GM18868 (cell line): ENCODE measurements at regions not wholly inside any gene's neighbourhood (a gene's known extent, or its start where the extent isn't known, plus 50 kb on each side); places are given as distances from the start of the nearest gene placed in this dataset.

ENCODE experiments used
- ATAC-seq: cut with Tn5 transposase; IDR thresholded peaks from one replicate; pipeline ENCODE4 v1.9.1; 2021; ENCODE audit warnings: mild to moderate bottlenecking, moderate library complexity; ENCODE audit not compliant: unreplicated experiment

DNA sequence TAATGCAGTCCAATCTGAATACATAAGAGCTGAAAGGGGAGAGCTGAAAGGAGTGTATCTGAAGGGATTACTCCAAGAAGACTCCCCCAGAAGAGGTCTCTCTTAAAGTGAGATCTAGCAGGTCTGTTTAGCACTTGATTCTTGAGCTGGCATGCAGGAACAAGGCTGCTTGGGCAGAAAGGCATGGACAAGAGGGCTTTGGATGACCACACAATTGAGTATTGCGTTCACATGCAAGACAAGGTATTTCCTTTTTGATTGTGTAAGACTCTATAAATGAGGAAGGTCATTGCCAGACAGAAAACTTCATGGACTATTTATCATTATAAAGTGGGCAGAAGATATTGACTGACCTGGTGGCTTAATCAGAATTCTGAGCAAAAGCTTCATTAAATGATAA is 145.5 kb upstream of the AFF2 start:
- ATAC-seq = no peak

DNA sequence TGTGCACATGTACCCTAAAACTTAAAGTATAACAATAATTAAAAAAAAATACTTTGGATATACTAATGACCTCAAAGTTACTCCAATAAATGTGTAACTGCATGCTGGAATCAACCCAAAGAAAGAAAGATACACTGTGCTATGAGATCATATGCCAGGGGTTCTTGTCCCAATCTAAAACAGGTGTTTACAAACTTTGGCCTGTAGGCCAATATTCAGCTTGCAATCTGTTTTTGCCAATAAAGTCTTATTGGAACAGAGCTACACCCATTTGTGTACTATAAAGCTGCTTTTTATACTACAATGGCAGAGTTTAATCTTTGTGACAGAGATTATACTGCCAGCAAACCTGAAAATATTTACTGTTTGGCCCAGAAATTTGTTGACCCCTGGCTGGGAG is 138.8 kb upstream of the AFF2 start:
- no peak for ATAC-seq

DNA sequence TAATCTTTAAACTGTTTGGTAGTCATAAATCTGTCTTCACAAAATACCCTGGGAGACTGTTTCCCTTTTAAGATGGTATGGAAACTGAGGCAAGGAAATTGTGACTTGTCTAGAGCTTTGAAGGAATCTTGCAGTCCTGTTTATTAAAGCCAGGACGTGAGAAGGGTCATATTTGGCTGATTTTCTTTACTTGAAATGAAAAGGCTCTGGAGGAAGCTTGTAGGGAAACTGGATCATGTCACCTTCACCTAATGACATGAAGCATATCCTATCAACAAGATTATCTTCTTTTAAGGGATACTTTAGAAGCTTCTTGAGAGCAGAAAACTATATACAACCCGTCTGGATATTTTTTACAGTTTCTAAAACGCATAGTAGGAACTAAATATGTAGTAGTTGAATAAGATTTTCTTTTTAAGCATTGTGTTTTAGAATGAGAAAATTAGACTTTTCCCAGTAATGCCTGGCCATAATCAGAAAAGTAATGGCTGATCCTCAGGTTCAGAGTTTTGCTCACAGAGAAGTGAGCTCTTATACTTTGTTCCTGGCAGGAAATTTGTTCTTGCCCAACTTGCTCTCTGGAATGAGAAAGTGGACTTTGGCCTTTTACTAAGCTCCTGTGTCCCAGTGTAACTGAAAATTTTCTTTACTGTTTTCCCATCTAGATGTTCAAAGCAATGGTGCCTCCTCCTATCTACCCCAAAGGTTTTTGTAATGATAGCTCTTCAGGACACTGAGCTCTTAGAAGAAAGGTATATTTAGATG is 136.8 kb upstream of the AFF2 start:
- no peak for ATAC-seq

DNA sequence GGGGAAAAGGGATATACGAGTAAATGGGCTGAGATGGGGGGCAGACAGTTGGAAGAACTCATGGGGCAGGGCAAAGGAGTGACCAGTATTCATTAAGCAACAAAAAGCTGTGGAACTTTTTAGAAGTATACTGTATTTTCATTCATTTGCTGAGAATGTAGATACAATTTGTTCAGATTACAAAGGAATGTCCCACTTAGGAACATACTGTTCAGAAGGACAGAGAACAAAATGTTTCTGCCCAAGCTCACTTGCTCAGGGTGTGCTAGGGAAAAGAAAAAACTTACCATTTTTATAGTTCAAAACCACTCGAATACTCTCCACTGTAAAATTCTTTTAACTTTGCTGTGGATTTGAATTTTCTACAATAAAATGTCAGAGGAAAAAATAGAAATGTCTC is 135.2 kb upstream of the AFF2 start:
- no peak for ATAC-seq

DNA sequence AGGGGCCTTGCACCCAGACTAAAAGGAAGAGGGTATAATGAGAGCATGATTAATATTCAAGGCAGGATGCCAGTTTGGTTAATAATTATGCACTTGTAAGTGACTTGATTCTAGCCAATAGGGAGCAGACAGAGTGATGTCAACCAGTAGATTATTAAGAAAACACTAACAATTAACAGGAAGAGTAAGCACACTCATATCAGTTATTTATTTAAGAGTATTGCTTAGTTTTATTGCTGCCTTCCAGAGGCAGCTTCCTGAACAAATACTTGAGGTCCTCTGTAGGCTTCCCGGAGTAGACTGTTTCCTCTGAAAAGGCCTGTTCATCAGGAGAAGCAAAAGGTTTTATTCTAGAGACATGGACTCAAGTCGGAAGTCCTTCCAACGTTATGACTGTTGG is 129.1 kb upstream of the AFF2 start:
- ATAC-seq = no peak

DNA sequence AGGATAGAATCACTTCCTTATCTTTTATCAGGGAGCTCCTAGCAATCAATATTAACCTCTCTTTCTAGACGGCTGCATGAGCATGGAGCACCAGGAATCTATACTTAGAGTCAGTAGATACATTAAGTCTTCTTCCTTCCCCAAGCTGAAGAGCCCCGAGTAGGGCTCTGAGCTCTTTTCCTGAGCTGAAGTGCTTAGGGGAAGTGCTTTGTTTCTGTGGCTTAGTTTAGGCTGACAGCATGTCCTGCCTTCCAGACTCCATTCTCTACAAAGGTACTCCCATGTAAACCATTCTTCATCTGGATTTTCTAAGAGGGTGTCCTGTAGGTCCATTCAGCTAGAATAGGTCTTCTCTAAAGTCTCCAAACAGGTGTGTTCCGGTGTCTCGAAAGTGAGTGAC is 127.5 kb upstream of the AFF2 start:
- ATAC-seq = no peak

DNA sequence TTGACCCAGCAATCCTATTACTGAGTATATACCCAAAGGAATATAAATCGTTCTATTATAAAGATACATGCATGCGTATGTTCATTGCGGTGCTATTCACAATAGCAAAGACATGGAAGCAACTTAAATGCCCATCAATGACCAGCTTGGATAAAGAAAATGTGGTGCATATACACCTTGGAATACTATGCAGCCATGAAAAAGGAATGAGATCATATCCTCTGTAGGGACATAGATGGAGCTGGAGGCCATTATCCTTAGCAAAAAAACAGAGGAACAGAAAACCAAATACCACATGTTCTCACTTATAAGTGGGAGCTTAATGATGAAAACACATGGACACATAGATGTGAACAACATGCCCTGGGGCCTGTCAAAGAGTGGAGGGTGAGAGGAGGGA is 124.1 kb upstream of the AFF2 start:
- ATAC-seq = no peak

DNA sequence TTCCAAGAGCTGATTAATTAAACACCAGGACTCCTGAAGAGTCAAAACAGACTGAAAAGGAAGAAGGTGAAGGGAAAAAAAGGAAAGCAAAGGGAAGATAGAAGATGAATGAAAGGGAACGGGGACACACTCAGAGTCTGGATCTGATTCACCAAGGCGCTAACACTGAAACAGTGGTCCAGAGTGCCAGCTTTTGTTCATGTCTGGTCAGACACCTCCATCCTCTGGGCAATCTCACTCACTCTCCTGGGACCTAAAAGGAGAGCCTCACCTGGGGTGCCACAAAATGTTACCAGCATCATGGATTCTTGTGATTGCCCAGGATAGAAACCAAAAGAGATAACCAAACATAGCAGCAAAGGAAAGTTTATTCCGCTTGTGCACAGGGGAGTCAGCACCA is 120.3 kb upstream of the AFF2 start:
- no peak for ATAC-seq

DNA sequence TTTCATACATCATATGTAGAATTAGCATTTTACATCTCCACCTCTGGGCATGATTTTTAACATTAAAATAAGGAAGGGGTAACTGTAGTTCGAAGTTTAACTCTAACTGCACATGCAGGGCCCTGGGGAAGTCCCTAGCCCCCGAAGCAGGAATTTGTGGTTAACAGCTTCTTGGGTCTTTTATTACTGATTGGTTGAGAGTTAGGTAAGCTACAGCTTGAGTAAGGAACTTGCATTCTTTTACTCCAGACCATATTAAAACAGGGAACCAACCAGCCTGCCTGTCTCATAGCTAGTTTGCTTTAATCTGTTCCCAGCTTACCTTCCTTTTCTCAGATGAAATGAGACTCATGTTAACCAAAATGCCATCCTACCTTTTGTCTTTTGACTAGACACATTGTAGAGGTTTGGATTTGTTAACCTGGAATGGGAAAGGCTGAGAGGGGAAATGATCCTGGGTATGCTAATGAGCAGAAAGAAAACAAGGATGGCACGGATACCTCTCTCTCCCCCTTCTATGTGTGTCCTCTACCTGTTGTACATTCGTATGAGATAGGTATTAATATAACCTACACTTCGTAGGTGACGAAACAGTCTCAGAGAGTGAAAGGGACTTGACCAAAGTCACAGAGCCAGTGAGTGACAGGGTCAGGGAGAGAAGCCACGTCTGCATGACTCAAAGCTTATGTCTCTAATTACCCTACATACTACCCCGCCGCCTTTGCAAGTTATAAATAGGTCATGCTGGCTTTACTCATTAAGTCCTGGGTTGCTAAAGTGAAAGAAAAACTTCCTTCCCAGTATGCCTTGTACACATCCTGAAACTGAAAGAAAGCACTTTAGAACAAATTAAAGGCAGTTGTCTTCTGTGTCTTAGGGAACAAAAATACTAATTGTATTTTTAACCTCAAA is 119.5 kb upstream of the AFF2 start:
- ATAC-seq = peak; percentile 96

DNA sequence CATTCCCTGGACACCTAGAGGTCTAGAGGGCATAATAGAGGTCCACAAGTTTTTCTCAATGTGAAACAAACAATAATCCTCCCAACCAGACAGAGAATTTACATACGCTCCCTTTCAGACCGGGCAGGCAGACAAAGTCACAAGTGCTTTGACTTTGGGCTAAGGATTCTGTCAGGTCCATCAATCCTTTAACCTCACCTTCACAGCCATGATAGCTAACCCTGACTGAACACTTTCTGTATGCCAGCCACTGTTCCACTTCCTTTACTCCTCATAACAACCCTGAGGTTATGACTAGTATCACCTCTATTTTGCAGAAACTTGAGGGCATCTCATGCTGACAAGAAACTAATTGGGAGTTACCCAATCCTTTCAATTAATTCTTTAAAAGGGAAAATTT is 118.8 kb upstream of the AFF2 start:
- ATAC-seq = peak; percentile 23

DNA sequence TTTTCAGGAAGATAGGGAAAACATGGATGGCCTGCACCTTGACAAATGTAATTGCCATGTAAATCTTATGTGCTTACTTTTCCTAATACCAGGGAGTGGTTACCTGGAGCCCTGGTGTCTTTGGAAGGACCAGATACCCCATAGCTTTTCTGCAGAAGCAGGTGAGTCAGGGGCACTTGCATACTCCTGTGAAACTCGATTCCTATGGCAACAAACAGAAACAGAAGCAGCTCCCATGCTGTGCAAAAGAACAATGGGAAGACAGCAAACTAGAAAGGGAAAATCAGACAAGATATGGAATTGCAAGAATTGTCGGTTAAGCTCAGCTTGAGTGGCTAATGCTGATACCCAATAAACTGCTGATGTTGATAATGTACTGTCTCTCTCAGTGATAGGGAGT is 117.4 kb upstream of the AFF2 start:
- no peak for ATAC-seq

DNA sequence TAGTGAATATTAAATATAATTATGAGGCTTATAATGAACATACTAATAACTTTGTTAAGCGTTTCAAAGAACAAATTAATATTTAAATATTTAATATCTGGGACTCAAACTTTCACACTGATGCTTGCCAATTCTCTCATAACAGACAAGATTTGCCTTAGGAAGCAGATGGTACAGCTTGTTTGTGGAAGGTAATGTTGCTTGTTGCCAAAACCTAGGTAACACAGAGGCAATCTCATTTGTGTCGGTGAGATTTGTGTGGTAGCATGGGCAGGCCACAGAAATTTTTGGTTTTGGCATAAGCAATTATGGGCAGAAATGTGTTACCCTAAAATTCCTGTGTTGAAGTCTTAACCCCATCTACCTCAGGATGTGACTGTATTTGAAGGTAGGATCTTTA is 114.9 kb upstream of the AFF2 start:
- no peak for ATAC-seq

DNA sequence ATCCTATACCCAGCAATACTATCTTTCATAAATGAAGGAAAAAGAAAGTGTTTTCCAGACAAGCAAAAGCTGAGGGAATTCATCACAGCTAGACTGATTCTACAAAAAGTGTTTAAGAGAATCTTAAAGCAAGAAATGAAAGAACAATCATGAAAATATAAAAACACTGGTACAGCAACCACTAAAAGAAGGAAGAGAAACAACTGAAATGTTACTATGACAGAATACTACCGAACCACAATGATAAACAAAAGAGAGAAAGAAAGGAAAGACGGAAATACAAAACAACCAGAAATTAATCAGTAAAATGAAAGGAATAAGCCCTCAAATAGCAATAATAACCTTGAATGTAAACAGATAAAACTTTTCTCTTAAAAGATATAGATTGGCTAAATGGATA is 110.8 kb upstream of the AFF2 start:
- ATAC-seq = no peak

DNA sequence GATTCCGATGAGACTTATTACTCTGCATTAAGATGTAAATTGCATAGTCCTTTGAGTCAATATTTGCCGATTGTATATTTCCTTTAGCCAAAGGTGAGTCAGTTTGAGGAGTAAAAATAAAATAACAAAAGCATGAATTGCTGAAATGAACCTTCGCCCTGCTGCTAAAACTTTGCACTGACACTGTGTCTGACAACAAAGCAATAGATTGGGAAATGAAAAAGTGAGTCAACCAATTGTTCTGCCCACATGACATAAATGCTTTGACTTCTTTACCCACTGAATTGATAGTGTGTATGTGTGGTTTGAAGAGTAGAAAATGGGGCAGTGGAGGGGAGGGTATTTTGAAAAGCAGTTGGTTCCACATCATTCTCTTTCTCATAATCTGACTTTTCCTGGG is 88.4 kb upstream of the AFF2 start:
- ATAC-seq = no peak

DNA sequence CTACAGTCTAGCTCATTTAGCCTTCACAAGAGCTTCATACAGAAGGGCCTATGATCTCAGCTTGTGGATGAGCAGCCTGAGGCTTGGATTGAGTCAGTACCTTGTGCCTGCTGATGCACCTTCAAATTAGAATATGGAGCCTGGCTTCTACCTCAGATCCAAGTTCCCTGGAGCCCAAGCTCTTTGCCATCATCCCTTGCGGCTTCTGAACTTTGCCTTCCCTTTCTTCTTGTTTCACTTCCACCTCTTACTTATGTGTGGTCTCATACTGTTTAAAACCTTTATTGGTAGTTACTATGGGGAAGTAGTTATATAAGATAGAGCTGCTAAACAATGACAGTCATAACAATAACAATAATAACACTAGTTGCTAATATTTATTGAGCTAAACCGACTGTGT is 84.3 kb upstream of the AFF2 start:
- peak; percentile 55 for ATAC-seq

DNA sequence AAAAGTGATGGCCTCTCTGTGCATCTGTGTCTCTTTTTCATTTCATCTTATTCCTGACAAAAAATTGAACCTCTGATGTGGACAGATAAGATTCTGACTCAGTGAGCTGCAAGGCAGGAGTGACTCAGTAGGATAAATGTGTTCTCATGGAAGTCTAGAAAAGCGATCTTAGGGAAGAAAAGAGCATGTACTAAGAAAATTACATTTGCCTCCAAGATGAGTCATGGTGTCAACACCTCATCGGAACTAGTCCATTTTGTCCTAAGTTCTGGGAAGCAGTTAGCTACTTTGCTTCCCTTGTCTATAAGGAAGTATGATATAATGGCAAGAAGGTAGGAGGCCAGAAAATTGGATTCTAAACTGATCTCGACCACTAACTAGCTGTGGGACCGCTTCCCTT is 83.5 kb upstream of the AFF2 start:
- ATAC-seq = no peak

DNA sequence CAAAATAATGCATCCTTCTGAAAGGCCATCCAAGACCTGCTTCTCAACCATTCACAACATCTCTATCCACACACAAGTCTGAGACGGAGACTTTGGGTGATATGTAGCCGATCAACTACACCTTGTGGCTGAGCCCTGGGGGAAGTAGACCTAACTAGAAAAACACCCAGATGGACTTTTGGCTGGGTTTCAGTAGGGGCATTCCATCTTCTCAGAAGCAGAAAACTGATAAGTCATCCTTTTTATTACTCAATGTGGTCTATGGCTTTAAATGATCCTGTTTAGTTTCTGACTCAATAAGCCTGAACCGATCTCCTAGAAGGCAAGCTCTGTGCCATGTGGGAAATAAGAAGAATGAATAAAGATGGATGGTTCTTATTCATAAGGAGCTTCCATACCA is 82.5 kb upstream of the AFF2 start:
- peak; percentile 71 for ATAC-seq

DNA sequence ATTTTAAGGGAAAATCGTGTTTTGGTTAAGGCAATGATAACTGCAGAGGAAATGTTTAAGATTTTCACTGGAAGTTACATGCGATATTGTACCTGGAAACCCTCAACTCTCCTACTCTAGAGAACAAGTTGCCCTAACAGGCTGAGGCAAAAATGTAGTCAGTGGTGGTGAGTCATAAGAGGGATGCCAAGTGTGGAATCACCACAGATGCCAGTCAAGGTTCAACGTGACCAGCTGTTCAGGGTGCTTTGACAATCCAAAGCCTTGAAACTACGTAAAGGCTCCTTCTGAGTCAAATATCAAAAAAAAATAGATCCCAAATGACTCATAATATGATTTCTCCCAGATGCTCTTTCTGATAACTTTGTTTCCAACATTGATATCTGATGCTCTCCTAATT is 77.9 kb upstream of the AFF2 start:
- ATAC-seq = no peak

DNA sequence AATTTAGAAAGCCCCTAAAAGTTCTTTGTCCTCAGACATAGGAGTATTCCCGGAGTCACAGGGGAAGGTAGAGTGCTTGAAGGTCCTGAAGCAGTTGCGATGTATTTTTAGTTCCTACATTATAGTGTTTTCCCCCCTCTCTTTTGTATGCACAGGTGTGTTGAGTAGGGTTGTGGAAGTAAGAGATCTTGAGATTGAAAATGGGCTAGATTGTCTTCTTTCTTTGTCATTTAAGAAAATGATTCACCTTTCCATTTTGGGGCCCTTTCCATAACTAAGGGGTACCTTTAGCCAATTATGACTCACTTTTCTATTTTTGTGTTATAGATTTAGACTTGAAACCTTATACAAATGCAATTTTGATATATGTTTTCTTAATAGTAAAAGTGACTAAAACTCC is 75.8 kb upstream of the AFF2 start:
- ATAC-seq = no peak

DNA sequence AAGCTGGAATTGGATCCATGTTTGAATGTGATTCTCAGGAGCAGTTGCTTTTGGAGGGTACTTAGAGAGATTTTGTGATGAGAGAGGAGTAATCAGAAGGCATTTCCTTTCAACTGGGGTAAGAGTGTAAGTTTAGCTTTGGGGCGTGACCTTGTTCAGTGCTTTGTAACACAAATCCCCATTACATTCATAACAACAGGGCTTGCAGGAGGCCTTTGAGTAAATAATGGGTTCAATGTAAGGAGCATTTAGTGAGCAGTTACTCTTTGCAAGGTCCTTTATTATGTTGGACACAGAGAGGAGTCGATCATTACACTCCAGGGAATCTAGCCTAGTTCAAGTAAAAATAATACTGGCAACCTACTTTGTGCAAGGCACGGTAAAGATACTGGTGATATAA is 74.0 kb upstream of the AFF2 start:
- ATAC-seq = no peak

DNA sequence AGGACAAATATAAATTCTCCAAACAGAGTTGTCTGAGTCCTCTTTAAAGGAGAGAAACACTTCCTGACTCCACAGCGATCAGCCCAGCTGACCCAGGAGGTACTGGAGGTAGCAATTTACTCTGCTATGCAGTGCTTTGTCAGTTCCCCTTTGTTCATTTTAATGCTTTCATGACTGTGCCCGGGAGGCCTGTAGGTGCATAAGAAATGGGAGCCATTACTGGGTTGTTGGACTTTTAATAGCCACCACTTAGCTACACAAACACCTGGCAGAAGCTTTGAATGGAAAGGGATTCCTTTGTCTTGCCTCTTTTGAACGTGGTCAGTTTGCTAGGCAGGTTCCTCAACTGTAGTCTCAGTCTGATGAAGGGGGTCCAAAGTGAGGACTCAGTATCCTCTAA is 59.0 kb upstream of the AFF2 start:
- ATAC-seq = no peak

DNA sequence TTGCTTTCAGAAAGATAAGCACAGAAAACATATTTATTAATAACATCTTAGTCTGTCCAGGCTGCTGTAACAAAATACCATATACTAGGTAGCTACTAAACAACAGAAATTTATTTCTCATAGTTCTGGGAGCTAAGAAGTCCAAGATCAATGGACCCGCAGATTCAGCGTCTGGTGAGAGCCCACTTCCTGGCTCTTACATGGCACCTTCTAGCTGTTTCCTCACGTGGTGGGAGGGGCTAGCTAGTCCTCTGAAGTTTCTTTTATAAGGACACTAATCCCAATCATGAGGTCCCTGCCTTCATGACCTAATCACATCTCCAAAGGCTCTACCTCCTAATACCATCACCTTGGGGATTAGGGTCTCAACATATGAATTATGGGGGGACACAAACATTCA is 57.2 kb upstream of the AFF2 start:
- no peak for ATAC-seq
